Choroid plexus epithelial cell (primary cell): ENCODE measurements at regions not wholly inside any gene's neighbourhood (a gene's known extent, or its start where the extent isn't known, plus 50 kb on each side); places are given as distances from the start of the nearest gene placed in this dataset.

Experiments used
- DNase-seq: peaks from one replicate; pipeline ENCODE4 v3.0.0-alpha.2; 2010; ENCODE audit warnings: low read depth
- H3K4me3 ChIP-seq: 2 replicates; pipeline ENCODE4 v1.5.1; 2011; ENCODE audit warnings: low read depth, mild to moderate bottlenecking, control low read depth, low read length, moderate library complexity
- CTCF ChIP-seq: conservative IDR thresholded peaks from 2 replicates; pipeline ENCODE4 v1.5.1; 2011; ENCODE audit warnings: low read depth, mild to moderate bottlenecking, control low read depth, inconsistent platforms, low read length, moderate library complexity

- DNase-seq = no peak
- TF ChIP-seq CTCF = no peak
- no peak overlapping the region for H3K4me3 ChIP-seq
Measured at GRCh38 chr5:53814819-53815218, 254.4 kb downstream of the NDUFS4 start.

- no peak for DNase-seq
- no peak overlapping the region for H3K4me3 ChIP-seq
- no peak for TF ChIP-seq CTCF
Measured at GRCh38 chr5:53815471-53815870, 255.0 kb downstream of the NDUFS4 start.

GRCh38 chr5:53817183-53817582 lies 256.7 kb downstream of the NDUFS4 start:
- no peak for TF ChIP-seq CTCF
- peak; percentile 8 for DNase-seq
- H3K4me3 ChIP-seq = no peak overlapping the region

GRCh38 chr5:53819482-53819881 lies 259.0 kb downstream of the NDUFS4 start:
- no peak overlapping the region for H3K4me3 ChIP-seq
- no peak for TF ChIP-seq CTCF
- DNase-seq = no peak

- DNase-seq = no peak
- TF ChIP-seq CTCF = no peak
Measured at GRCh38 chr5:53820119-53820801, 259.8 kb downstream of the NDUFS4 start.

GRCh38 chr5:53820802-53821171 lies 260.3 kb downstream of the NDUFS4 start:
- DNase-seq = no peak
- no peak for TF ChIP-seq CTCF
- H3K4me3 ChIP-seq = no peak overlapping the region

More at GRCh38 chr5:53820119-53820801, 259.8 kb downstream of the NDUFS4 start:
- no peak overlapping the region for H3K4me3 ChIP-seq

- no peak for TF ChIP-seq CTCF
- no peak for DNase-seq
- no peak overlapping the region for H3K4me3 ChIP-seq
Measured at GRCh38 chr5:53825016-53825415, 264.6 kb downstream of the NDUFS4 start.
